GM19023 (cell line): ENCODE measurements at regions not wholly inside any gene's neighbourhood (a gene's known extent, or its start where the extent isn't known, plus 50 kb on each side); places are given as distances from the start of the nearest gene placed in this dataset.
A peak's percentile ranks its signal among the peaks of the same experiment; 100 is the strongest.
"Not testable (repeated sequence)": the region's sequence is repeated elsewhere in the genome, so short reads cannot be mapped to it uniquely, and the experiment has no call there.

Experiments used
- ATAC-seq: cut with Tn5 transposase; IDR thresholded peaks from one replicate; pipeline ENCODE4 v1.9.1; 2021; ENCODE audit warnings: mild to moderate bottlenecking, moderate library complexity; ENCODE audit not compliant: unreplicated experiment

DNA sequence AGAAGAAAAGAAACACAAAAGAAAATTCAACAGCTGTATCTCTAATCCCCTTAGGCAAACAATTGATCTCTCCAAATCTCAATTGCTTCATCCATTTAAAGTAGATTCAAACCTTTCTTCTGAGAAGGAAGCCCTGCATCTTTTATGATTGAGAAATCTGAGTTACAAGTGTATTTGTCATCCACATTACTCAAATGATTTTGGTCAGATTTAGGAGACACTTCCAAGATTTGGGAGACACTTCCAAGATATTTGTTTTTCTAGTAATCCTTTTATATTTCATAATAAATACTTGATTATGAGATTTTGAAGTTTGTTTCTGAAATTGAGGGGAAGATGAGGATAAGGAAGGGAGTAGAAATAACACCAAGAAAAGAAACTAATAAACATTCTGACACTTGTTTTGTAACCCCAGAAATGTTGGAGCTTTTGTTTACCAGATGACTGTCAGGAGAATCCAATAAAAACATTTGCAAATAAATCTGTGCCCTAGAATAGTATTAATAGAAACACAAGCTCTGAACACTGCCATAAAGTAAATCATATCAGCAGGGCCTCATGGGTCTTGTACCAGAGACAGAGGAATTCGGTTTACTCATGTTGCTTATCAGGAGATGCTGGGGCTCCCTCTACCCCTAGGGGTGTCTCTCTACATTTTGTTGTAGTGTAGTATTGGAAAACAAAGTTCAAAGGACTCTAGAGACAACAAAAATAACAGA lies 314.3 kb upstream of the NT5E start:
- ATAC-seq: no peak

DNA sequence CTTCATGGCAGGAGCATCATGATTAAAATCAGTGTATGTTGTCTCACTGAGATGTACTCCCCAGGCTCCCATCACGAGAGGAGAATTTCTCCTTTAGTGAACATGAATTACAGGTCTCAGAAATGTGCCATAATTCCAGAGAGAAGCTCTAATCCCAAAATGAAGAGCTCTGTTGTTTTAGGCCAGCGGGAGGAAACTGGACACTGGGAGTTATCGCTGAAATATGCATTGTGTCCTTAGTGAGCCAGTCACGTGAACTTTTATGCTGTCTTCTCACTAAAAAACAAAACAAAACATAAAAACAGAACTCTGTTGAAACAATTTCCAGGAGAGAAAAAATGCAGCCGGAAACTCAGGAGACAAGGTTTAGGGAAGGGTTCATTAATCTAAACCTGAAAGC lies 315.7 kb upstream of the NT5E start:
- no peak for ATAC-seq

DNA sequence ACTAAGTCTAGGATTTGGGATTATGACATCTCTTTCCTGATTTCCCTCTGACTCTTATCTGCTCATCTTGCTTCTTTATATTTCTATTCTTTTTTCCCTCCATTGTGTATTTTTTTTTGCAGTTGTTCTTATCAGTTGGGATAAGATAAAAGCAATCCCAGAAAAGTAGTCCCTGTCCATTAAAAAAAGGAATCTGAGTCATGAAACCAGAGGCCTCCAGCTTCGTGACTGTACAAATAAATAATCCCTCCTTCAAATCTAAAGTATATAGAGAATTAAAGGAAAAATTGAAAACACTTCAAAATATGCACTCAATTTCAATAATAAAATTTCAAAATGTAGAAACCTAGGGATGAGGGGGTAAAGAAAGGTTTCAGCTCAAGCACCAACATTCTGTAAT lies 317.8 kb upstream of the NT5E start:
- no peak for ATAC-seq

DNA sequence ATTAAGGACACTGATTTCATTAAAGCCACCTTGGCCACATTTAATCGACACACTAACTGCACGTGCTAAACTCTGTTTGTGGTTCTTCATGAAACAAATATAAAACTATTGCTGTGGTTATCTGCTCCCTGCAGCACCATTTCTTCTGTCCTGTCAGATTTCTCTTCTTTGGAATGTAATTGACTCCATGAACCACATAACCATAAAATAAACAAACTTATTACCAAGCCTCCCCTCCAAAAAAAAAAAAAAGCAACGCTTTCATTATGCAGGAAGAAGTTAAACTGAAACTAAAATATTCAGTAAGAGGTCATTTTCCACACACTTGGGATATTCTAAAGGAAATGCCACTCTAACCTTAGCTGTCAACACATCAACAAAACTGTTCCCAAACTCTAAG lies 319.1 kb upstream of the NT5E start:
- no peak for ATAC-seq

DNA sequence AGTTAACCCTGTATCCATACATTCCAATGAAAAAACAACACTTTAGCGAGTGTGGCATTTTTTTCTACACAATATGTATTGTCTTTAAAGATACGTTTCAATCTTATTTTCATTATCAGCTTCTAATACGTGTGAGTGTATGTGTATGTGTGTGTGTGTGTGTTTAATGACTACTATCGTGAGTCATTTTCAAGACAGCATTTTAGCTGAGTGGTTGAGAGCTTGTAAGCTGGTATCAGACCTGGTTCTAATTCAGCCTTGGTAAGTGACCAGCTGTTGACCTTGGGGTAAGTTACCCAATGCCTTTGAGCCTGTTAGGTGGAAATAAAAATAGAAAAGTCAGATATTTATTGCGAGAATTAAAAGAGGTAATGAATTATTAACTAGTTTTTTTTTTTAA lies 320.0 kb upstream of the NT5E start:
- no peak for ATAC-seq

DNA sequence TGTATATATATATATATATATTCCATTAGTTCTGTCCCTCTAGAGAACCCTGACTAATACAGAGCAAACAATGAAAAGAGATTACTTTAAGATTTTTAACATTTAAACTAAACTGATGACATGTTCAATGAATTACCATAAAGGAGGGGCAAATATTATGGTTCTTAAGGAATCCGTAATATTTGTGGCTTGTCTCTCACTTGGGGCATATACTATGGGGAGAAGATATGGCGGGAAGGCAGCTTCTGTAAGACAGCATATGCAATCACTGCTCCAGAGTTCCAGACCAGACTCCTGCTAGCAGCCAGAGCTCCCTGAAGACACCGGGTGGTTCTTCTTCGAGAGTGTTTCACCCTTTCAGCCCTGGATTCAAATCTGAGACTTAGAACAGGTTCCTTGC lies 321.1 kb upstream of the NT5E start:
- ATAC-seq: no peak

DNA sequence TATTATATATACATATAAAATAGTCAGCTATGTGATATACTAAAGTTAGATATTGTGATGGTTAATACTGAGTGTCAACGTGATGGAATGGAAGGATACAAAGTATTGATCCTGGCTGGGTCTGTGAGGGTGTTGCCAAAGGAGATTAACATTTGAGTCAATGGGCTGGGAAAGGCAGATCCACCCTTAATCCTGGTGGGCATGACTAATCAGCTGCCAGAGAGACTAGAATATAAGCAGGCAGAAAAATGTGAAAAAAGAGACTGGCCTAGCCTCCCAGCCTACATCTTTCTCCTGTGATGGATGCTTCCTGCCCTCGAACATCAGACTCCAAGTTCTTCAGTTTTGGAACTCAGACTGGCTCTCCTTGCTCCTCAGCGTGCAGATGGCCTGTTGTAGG lies 321.6 kb upstream of the NT5E start:
- not testable (repeated sequence) for ATAC-seq

DNA sequence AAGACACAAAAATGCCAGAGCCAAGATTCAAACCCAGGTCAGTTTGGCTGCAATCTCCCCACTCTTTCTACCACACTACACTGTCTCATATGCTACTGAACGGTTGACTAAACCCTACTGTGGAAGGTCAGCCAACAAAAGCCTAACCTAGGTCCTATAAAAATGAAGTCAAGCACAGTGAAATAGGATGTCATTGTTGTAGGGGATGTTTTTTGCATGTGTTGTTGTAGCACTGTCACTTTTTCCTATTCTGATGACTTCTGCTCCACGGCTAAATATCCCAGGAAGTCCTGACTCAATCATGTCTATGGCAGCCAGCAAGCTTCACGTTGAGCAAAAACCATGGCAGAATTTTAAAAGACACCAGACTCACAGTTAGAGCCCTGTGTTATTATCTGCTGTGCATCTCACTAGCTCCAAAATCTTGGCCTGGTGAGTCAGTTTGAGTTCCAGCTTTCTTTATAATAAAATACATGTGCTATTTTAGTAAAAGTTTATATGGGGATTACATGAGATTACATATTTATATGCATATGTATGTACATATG lies 322.1 kb upstream of the NT5E start:
- ATAC-seq: no peak

DNA sequence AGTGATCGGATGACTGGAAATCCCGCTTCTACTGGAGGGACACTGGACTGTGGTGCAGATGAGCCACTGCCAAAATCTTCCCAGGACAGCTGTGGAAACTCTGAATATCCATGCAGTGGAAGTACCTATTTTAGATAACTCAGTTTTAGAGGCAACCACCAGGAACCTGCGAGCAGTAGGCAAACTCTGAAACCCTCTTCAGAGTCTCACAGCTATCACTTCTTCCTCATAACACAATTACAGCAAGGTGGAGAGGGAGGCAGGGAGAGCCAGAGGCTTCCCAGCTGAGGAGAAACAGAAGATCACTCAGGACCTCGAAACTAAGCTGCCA lies 322.8 kb upstream of the NT5E start:
- ATAC-seq: no peak

DNA sequence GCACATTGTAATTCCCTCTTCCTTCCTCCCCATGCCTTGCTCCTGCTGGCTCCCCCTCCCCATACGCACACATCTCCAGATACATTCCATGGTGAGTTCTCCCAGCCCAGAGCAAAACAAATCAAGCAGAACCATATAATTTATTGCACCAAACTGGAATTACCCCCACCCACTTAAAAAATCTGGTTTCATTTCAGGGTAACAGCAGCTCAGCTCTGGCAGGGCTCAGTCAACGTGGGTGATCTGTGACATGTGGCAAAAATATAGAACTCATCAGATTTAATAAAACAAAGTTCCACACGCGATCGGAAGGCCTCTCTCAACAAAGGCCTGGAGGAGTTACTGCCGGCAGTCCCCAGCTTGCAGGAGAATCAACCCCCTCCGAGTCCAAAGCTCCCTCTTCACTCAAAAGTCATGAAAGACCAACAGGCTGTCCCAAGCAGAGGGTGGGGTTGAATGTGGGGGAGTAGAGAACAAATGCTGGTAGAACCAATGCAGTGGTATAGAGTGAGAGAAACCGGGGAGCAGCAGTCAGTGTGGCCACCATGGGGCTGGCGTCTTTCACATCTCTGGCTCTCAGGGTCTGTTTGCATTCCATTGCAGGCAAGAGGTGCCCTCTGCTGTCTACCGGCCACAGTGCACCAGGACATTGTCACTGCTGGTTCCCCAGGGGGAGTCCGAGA lies 323.3 kb upstream of the NT5E start:
- ATAC-seq: peak; percentile 80

DNA sequence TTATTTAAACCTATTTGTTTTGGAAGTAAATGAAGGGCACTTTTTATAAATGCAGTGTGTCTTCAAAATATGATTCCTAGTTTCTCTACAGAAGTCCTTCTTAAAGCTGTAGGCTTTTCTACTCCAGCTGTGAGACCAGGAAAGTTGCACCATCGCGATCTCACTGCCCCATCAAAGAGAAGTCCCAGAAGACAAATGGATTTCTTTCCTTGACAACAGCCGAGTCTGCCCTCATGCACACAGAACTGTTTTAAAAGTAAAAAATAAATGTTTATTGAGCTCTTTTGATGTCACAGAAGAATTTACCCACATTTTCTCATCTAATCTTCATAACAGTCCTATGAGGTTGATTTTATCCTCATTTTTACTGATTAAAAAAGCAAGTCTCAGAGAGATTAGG lies 324.4 kb upstream of the NT5E start:
- no peak for ATAC-seq

DNA sequence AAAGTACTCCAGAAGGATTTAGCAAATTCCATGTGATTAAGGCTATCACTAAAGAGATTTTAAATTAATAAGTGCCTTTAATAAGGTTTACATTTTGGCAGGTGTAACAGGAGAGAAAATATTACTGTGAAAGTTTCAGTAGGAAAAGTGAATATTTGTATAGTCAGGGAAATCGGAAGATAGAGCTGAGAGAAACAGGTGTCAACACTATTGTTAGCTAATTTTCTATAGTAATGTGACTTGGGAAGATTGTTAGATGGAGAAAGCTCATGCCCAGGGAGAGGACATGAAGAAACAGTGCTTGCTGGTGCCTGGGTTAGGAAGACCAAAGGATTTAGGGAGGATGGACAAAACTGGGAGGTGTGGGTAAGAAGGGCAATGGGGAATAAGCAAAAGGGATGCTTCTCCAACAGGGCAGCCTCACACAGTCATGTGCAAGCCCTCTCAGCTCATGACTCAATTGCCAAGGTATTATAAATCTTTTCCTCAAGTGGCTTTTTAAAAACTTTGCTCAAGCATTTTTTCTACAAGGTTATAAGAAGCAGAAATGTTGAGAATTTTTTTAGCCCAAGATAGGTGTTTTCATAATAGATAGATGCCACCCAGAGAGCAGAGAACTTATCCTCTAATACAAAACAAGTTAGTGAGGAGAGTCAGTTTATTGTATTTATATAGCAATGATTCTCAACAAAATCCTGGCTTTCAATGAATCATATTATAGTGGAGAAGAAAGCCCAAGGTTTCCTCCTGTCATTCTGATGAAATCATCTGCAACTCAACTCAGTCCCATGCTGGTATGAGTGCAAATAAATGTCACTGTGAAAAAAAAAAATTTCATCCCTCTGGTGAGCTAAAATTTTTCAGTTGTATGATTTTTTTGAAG lies 325.2 kb upstream of the NT5E start:
- no peak for ATAC-seq

DNA sequence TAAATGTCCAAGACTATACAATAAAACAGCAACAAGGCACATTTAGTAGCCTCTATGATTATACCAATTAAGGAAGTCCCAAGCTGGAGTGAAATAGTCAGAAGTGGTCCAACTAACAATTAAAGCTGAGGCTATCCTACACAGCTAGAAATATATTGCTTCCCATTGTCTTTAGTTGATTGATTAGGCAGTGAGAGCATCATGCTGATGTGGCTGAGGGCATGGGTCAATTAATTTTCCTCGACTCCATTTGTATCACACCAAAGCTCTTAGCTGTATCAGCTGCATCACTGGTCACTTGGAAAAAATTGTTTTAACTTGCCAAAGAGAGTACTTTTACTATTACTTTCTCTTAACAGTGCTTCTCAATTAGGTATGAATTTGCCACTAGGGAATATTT lies 328.7 kb upstream of the NT5E start:
- no peak for ATAC-seq

DNA sequence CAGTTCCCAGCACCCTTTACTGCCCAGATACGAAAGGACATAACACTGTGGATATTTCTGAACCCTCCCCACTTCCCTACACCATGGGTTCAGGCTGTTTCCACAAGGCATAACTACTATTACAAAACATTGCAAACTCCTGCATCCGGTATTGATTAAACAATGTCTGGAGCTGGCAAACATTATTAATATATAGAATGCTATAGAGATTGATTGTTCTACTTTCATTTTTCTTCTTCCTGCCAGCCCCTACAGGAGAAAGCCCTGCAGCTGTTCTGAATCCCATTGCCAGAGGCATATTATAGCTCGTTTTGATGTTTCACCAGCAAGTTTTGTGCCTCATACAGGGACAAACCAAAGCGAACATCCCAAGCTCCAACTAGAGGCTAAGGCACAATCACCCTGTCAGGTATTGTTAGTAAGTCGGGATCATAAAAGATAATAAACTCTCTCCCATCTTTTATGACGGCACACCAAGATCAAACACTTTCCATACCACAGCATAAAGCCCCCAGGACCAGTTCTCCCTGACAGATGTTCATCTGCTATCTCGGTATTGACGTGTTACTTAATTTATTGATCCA lies 331.1 kb upstream of the NT5E start:
- ATAC-seq: no peak

DNA sequence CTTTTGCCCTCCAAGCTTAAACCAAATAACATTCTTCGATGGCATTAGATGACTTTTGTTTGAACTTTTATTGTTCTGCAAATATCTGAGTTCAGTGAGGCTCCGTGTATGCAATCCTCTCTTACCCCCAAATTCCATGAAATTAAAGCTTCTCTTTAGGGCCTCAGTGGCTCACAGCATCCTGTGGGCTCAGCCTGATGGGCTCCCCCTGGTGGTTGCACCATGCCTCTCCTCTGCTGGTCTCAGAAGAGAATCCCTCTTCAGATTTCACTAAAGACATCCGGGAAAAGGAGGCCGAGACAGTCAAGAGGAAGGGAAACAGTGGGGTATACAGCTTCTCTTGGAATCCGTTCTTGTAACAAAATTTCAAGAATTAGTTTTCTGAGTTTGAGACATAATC lies 331.6 kb upstream of the NT5E start:
- no peak for ATAC-seq

DNA sequence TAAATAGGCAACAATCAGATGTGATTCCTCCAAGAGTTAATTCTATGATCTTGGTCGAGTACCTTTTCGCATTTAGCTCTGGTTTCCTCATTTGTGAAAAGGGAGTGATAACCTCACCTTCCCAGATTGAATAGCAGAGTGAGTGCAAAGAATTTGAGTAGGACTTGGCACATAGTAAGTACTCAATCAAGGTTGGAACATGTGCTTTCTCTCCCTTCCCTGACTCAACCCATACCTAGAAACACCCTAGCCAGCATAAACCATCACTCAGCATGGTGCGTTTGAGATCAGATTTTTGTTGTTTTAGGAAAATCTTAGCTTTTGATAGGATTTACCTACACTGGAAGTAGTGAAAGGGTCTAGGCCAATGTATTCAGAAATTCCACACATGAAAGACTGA lies 333.4 kb upstream of the NT5E start:
- ATAC-seq: no peak

DNA sequence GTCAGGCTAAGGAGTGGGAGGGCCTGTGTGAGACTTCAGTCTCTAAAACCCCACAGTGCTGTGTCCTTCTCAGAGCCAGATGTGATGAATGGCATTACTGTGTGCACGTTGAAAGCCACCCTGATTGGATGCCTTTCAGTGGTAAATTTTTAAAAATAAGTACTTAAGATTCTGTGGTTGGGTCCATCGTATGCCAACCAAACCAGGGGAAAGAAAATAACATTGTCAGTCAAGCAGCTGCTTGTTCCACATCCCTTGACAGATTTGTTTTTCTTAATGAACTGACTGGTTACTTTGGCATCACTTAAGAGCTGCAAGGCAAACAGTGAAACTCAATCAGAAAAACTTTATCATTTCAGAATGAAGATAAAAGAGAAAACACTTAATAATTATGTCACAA lies 334.0 kb upstream of the NT5E start:
- ATAC-seq: no peak

DNA sequence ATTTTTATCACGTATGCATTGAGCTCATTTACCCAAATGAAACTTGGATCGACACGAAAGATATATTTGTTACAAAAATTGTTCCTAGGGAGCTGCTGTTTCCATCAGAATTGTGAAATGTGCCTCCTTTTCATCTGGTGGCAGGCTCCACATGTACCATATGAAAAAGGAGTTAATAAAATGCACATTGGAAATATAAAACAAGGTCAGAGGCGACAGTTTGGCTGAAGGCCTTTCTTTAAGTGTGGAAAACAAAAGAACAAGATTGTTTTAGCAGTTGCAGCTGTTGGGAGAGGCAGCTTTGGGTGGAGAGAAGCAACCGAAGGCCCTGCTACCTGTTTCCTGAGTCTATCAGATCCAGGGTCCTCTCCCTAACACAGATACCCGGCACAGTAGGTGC lies 334.5 kb upstream of the NT5E start:
- no peak for ATAC-seq

DNA sequence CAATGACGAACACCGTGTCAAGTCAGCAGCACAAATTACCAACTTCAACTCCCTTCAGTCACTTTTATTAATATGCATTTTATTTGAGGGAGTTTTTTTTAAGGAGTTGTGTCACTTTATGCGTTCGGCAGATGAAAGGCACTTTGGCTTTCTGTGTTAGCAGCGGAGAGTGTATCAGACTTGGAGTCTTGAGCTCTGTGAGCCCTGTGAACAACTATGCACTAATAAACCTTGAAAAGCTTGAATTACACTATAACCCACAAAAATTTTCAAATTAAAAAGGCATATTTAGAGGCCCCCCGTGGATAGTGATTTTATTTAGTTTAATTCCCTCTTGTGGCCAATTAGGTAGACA lies 335.3 kb upstream of the NT5E start:
- ATAC-seq: no peak

DNA sequence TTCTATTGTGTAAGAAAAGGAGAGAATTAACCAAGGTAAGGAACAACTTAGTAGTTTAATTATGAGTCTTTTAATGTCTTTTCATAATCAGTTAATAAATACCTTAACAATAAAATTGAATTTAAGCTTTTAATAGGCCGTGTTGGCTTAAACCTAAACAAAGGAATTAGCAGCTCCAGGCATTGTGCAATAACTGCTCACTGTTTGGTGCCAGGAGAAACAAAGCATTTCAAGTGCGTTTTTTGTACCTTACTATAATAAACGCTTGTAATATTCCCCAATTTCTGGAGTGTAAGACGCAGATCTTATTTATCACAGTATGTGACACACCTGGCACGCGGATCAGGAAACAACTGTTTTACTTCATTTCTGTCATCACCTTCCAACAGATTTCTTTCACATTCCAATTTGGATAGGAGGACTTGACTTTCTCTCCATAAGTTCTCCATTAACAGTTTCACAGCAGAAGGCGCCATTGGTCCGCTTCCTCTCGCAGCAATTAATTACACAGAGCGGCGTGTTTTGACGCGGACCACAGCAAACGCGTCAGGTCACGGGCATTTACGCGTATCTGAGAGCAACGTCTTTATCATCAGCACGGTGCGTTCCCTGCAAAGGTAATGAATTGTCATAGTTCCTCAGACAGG lies 335.8 kb upstream of the NT5E start:
- ATAC-seq: no peak

DNA sequence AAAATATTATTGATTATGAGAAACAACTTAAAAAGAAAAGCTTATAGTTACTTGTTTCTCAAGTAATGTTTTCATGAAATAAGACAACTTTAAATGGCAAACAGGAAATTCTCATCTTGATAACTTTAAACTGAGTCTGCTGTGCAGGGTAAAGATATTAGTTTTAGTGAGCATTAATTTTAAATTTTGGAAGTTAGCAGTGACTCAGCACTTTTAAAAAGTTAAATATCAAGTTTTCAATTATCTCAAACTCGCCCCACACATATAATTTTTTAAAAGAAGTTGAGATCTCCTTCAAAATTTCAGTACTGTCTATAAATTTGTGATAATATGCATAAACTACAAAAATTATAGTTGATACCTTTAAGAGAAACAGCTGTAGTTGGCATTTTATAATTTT lies 337.3 kb upstream of the NT5E start:
- no peak for ATAC-seq
